Neural progenitor cell (in vitro differentiated cells): ENCODE measurements at regions not wholly inside any gene's neighbourhood (a gene's known extent, or its start where the extent isn't known, plus 50 kb on each side); places are given as distances from the start of the nearest gene placed in this dataset.
A peak's percentile ranks its signal among the peaks of the same experiment; 100 is the strongest.

Experiments used
- DNase-seq: peaks from one replicate; pipeline ENCODE4 v3.0.0-alpha.2; 2016; ENCODE audit warnings: low spot score
- H2AFZ ChIP-seq: fragments of 200-600 bp; sonication (generic); replicated peaks from 2 replicates; pipeline ENCODE4 v1.6.1; 2016; ENCODE audit warnings: antibody characterized with exemption
- H3F3A ChIP-seq: fragments of 200-600 bp; sonication (generic); 2 replicates; pipeline ENCODE4 v1.6.1; 2016; ENCODE audit warnings: antibody characterized with exemption, low read depth
- H3K27ac ChIP-seq: fragments of 200-600 bp; sonication (generic); 2 replicates; pipeline ENCODE4 v1.5.1; 2016; ENCODE audit warnings: mild to moderate bottlenecking
- H3K27me3 ChIP-seq: fragments of 200-600 bp; sonication (generic); 2 replicates; pipeline ENCODE4 v1.6.1; 2016; ENCODE audit warnings: mild to moderate bottlenecking, moderate library complexity
- H3K36me3 ChIP-seq: fragments of 200-600 bp; sonication (generic); 2 replicates; pipeline ENCODE4 v1.5.1; 2016
- H3K4me1 ChIP-seq: fragments of 200-600 bp; sonication (generic); 2 replicates; pipeline ENCODE4 v1.6.1; 2016; ENCODE audit warnings: mixed run types
- H3K4me2 ChIP-seq: fragments of 200-600 bp; sonication (generic); 2 replicates; pipeline ENCODE4 v1.6.1; 2016
- H3K4me3 ChIP-seq: fragments of 200-600 bp; sonication (generic); 2 replicates; pipeline ENCODE4 v1.5.1; 2016
- H3K79me2 ChIP-seq: fragments of 200-600 bp; sonication (generic); 2 replicates; pipeline ENCODE4 v1.6.1; 2016; ENCODE audit warnings: low read depth
- H3K9ac ChIP-seq: fragments of 200-600 bp; sonication (generic); 2 replicates; pipeline ENCODE4 v1.6.1; 2016
- H3K9me3 ChIP-seq: fragments of 200-600 bp; sonication (generic); 2 replicates; pipeline ENCODE4 v1.5.1; 2016; ENCODE audit warnings: low read depth
- H4K20me1 ChIP-seq: fragments of 200-600 bp; sonication (generic); 2 replicates; pipeline ENCODE4 v1.6.1; 2016; ENCODE audit warnings: low read depth
- H3K27ac Mint-ChIP-seq: 3 replicates; pipeline ENCODE4 v1.8.0; 2021; ENCODE audit warnings: mixed read lengths
- H3K27me3 Mint-ChIP-seq: 2 replicates; pipeline ENCODE4 v1.8.0; 2022; ENCODE audit warnings: low read depth, mild to moderate bottlenecking, inconsistent platforms, moderate library complexity, mixed read lengths; ENCODE audit not compliant: insufficient read depth
- H3K36me3 Mint-ChIP-seq: 3 replicates; pipeline ENCODE4 v1.8.0; 2021; ENCODE audit warnings: mixed read lengths
- H3K4me1 Mint-ChIP-seq: 3 replicates; pipeline ENCODE4 v1.8.0; 2021; ENCODE audit warnings: mixed read lengths
- H3K4me3 Mint-ChIP-seq: 3 replicates; pipeline ENCODE4 v1.8.0; 2021; ENCODE audit warnings: mild to moderate bottlenecking, moderate library complexity, mixed read lengths
- H3K9me3 Mint-ChIP-seq: 3 replicates; pipeline ENCODE4 v1.8.0; 2020; ENCODE audit warnings: mixed read lengths
- EZH2 ChIP-seq: fragments of 200-600 bp; sonication (generic); IDR thresholded peaks from 2 replicates; pipeline ENCODE4 v1.6.1; 2017; ENCODE audit warnings: antibody characterized with exemption, mild to moderate bottlenecking, moderate library complexity
- EZH2phosphoT487 ChIP-seq: fragments of 200-600 bp; sonication (generic); IDR thresholded peaks from 2 replicates; pipeline ENCODE4 v1.6.1; 2017; ENCODE audit warnings: antibody characterized with exemption
- TF ChIP-seq, protein P1 (sequence below): fragments of 200-600 bp; sonication (generic); IDR thresholded peaks from 2 replicates; pipeline ENCODE4 v1.5.1; 2017; ENCODE audit warnings: antibody characterized with exemption, mild to moderate bottlenecking

DNA sequence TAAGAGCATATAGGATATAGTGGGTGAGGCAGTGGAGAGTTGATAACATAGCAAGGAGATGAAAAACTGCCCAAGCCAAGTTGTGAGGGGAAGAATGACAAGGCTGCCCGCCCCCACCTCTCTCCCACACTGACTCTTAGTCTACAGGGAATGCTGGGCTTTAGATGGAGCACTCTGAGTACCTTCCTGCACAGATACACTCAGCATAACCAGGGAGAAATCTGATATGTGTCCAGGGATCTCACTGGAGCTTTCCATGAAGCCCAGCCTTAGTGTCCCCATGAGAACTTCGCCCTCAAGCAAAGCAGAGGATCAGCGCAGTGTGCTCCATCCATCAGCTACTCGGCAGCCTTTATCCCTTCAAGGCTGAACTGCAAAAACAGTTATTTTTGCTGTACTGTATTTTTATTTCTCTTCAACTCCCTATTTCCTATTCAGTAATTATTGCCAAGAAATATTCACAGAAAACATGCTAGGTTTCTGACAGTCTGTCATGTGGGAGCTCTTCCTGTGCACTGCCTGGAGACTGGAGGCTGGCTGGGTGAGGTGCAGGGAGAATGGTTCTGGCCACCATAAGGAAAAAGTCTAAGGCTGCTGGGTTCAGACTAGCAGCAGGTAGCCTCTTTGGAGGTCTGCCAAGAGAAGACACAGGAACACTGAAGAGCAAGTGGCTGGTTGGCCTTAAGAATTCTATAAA lies 475.2 kb upstream of the PPP2R3A start:
- no peaks in the 10 kb centered on the region for H3K9me3 Mint-ChIP-seq
- no peaks in the 10 kb centered on the region for H3K27me3 ChIP-seq

DNA sequence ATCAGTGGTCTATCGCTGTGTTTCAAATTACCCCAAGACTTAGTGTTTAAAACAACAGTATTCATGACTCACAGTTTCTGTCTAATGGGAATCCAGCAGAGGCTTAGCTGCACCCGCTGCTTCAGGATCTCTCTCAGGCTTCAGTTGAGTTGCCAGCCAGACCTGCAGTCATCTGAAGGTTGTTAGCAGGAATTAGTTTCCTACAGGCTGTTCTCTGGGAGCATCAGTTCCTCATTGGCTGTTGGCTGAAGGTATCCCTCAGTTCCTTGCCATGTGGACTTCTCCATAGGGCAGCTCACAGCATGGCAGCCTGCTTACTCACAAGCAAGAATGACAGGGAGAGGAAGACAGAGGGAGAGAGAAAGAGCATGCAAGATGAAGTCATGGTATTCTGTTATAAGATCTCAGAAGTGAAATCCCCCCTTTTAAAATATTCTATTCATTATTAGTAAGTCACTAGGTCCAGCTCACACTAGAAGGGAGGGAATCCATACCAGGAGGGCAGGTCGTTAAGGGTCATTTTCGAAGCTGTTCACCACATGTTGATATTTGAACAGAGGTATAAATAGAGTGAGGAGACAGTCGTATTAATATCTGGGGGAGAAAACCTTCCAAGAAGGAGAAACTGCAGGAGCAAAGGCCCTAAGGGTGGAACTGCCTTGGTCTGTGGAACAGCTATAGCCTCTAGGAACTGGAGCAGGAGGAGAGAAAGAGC lies 473.9 kb upstream of the PPP2R3A start:
- H2AFZ ChIP-seq = no peak overlapping the region
- Mint-ChIP-seq H3K27me3 (no peaks in the 10 kb centered on the region), H3K4me1 (peaks cover 2% of the 10 kb centered on the region), H3K27ac (no peak overlapping the region), H3K4me3 (no peak overlapping the region), H3K9me3 (no peaks in the 10 kb centered on the region), H3K36me3 (no peaks in the 10 kb centered on the region)
- H3F3A ChIP-seq = no peaks in the 10 kb centered on the region
- peak; percentile 18 for DNase-seq
- H3K9ac ChIP-seq = no peak overlapping the region
- no peaks in the 10 kb centered on the region for H3K4me1 ChIP-seq
- H3K9me3 ChIP-seq = no peaks in the 10 kb centered on the region
- no peak overlapping the region for H3K4me3 ChIP-seq
- TF ChIP-seq EZH2 (no peak), EZH2phosphoT487 (no peak)
- TF ChIP-seq, protein P1, sequence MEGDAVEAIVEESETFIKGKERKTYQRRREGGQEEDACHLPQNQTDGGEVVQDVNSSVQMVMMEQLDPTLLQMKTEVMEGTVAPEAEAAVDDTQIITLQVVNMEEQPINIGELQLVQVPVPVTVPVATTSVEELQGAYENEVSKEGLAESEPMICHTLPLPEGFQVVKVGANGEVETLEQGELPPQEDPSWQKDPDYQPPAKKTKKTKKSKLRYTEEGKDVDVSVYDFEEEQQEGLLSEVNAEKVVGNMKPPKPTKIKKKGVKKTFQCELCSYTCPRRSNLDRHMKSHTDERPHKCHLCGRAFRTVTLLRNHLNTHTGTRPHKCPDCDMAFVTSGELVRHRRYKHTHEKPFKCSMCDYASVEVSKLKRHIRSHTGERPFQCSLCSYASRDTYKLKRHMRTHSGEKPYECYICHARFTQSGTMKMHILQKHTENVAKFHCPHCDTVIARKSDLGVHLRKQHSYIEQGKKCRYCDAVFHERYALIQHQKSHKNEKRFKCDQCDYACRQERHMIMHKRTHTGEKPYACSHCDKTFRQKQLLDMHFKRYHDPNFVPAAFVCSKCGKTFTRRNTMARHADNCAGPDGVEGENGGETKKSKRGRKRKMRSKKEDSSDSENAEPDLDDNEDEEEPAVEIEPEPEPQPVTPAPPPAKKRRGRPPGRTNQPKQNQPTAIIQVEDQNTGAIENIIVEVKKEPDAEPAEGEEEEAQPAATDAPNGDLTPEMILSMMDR = no peak
- no peak overlapping the region for H3K27ac ChIP-seq
- no peaks in the 10 kb centered on the region for H3K79me2 ChIP-seq
- no peaks in the 10 kb centered on the region for H3K36me3 ChIP-seq
- H3K27me3 ChIP-seq = no peaks in the 10 kb centered on the region
- H4K20me1 ChIP-seq = no peaks in the 10 kb centered on the region
- H3K4me2 ChIP-seq = no peak overlapping the region

More for the DNA sequence above, 475.2 kb upstream of the PPP2R3A start:
- Mint-ChIP-seq H3K4me1 (peaks cover 2% of the 10 kb centered on the region), H3K4me3 (no peak overlapping the region), H3K27me3 (no peaks in the 10 kb centered on the region), H3K27ac (no peak overlapping the region), H3K36me3 (no peaks in the 10 kb centered on the region)
- Histone ChIP-seq H3K9me3 (no peaks in the 10 kb centered on the region), H3F3A (no peaks in the 10 kb centered on the region), H3K79me2 (no peaks in the 10 kb centered on the region), H4K20me1 (no peaks in the 10 kb centered on the region), H3K27ac (no peak overlapping the region), H2AFZ (no peak overlapping the region), H3K4me2 (no peak overlapping the region), H3K4me1 (no peaks in the 10 kb centered on the region), H3K4me3 (no peak overlapping the region), H3K36me3 (no peaks in the 10 kb centered on the region), H3K9ac (no peak overlapping the region)
- no peak for DNase-seq
- no peak for TF ChIP-seq EZH2
- TF ChIP-seq EZH2phosphoT487 = no peak
- TF ChIP-seq, protein P1 = no peak

DNA sequence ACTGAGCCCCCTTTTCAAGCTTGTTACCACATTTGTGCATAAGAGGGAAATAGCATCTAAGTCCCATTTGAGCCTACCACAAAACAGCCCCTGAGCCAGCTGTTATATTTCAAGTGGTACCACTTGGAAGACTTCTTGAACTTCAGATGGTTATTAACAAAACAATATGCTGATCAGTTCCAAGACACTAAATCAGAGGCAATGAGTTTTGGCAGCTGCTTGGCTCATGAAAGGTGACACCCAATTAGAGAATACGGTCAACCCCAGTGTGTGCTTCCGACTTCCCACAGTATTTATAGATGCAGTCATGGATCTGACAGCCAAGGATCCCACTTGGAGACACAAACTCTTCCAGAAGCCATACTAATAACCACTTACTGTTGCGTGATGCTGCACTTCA lies 469.6 kb upstream of the PPP2R3A start:
- DNase-seq = no peak
- Histone ChIP-seq H3K9me3 (no peaks in the 10 kb centered on the region), H3K9ac (no peak overlapping the region), H3K4me2 (no peak overlapping the region), H3F3A (no peaks in the 10 kb centered on the region), H3K4me3 (no peak overlapping the region), H3K79me2 (no peaks in the 10 kb centered on the region), H3K36me3 (no peaks in the 10 kb centered on the region), H3K27me3 (no peaks in the 10 kb centered on the region), H4K20me1 (no peaks in the 10 kb centered on the region), H3K27ac (no peak overlapping the region), H3K4me1 (no peaks in the 10 kb centered on the region), H2AFZ (no peak overlapping the region)
- no peak overlapping the region for H3K4me3 Mint-ChIP-seq
- no peaks in the 10 kb centered on the region for H3K9me3 Mint-ChIP-seq
- H3K36me3 Mint-ChIP-seq = no peaks in the 10 kb centered on the region
- no peak overlapping the region for H3K27ac Mint-ChIP-seq
- H3K4me1 Mint-ChIP-seq = no peaks in the 10 kb centered on the region
- no peaks in the 10 kb centered on the region for H3K27me3 Mint-ChIP-seq
- TF ChIP-seq, protein P1 = no peak
- TF ChIP-seq EZH2 (no peak), EZH2phosphoT487 (no peak)
